K562 (cell line): ENCODE measurements at regions not wholly inside any gene's neighbourhood (a gene's known extent, or its start where the extent isn't known, plus 50 kb on each side); places are given as distances from the start of the nearest gene placed in this dataset.

Experiments used
- ATAC-seq: fragments of 200-7000 bp; cut with Tn5 transposase; 3 replicates; pipeline ENCODE4 v1.9.1; 2020; ENCODE audit warnings: moderate library complexity
- BruUV-seq: library from RNA; stranded (reverse); fragments of 400-500 nt; replicated peaks from 2 replicates; lab custom pipeline; 2021; lab: Mats Ljungman, UMichigan
- CTCF ChIA-PET: fragments of 300-600 bp; formaldehyde crosslinking; extraction: SDS; loops from one replicate; lab custom pipeline; 2021; ENCODE audit warnings: low intra/inter-chr PET ratio; lab: Yijun Ruan, JAX
- POLR2A ChIA-PET: fragments of 300-600, 350-650 bp; sonication (Branson Sonifier 250); formaldehyde crosslinking; extraction: SDS; loops from one replicate; lab custom pipeline; 2021; ENCODE audit warnings: antibody characterized with exemption, inconsistent platforms; lab: Yijun Ruan, JAX
- DNase-seq, 4 experiments: peaks; one replicate each; pipeline versions ENCODE4 v3.0.0 to v3.0.0-alpha.2; 2011 to 2018; ENCODE audit warnings: low spot score in 3 of 4, mixed read lengths in 3 of 4; ENCODE audit errors: extremely low read depth in 1 of 4
- FAIRE-seq: peaks from 2 replicates; lab custom pipeline; 2011; peaks lifted over from hg19 to GRCh38; lab: Jason Lieb, UNC
- H2AFZ ChIP-seq: 2 replicates; pipeline ENCODE4 v1.6.0; 2011; ENCODE audit warnings: low read depth, low read length, control low read depth, inconsistent platforms
- H3K27ac ChIP-seq: fragments of 200-600 bp; 3 replicates; pipeline ENCODE4 v1.8.0; 2011; ENCODE audit warnings: low read depth, mild to moderate bottlenecking, control low read depth, inconsistent platforms, low read length, moderate library complexity, mixed read lengths; ENCODE audit errors: extremely low read depth
- H3K27me3 ChIP-seq, 2 experiments: fragments of 300-600 bp in 1 of 2; 2 replicates in 1 of 2; 3 replicates in 1 of 2; pipeline versions ENCODE4 v1.6.0 to v1.8.0; 2011; ENCODE audit warnings: inconsistent platforms in 2 of 2, low read length in 2 of 2, mild to moderate bottlenecking in 1 of 2, mixed read lengths in 1 of 2, moderate library complexity in 1 of 2; ENCODE audit not compliant: control insufficient read depth in 2 of 2, insufficient read depth in 2 of 2
- H3K36me3 ChIP-seq: fragments of 300-600 bp; 3 replicates; pipeline ENCODE4 v1.8.0; 2011; ENCODE audit warnings: mild to moderate bottlenecking, low read length, inconsistent platforms; ENCODE audit not compliant: control insufficient read depth, insufficient read depth
- H3K4me1 ChIP-seq, 2 experiments: fragments of 200-600 bp in 1 of 2; replicated peaks in 1 of 2; 2 replicates in 1 of 2; 3 replicates in 1 of 2; pipeline versions ENCODE4 v1.5.1 to v1.8.0; 2011; ENCODE audit warnings: inconsistent platforms in 2 of 2, low read length in 2 of 2, mild to moderate bottlenecking in 1 of 2, mixed read lengths in 1 of 2, moderate library complexity in 1 of 2; ENCODE audit not compliant: control insufficient read depth in 2 of 2, insufficient read depth in 2 of 2
- H3K4me2 ChIP-seq: 2 replicates; pipeline ENCODE4 v1.6.1; 2011; ENCODE audit warnings: low read length, control low read depth, inconsistent platforms, mixed read lengths; ENCODE audit not compliant: insufficient read depth
- H3K4me3 ChIP-seq: fragments of 200-600 bp; sonication (generic), shearing (Covaris generic); 2 replicates; pipeline ENCODE4 v1.5.1; 2016; ENCODE audit warnings: control low read depth, inconsistent platforms
- H3K79me2 ChIP-seq: fragments of 200-600 bp; 3 replicates; pipeline ENCODE4 v1.8.0; 2011; ENCODE audit warnings: low read length, inconsistent platforms; ENCODE audit not compliant: control insufficient read depth, insufficient read depth
- H3K9ac ChIP-seq, 2 experiments: 2 replicates each; pipeline versions ENCODE4 v1.6.0 to v1.6.1; 2011; ENCODE audit warnings: low read depth in 2 of 2, low read length in 2 of 2, control low read depth in 1 of 2, inconsistent platforms in 1 of 2, mild to moderate bottlenecking in 1 of 2, mixed read lengths in 1 of 2; ENCODE audit not compliant: insufficient read depth in 1 of 2
- H3K9me1 ChIP-seq: one replicate; pipeline ENCODE4 v1.6.0; 2011; ENCODE audit warnings: inconsistent platforms, mild to moderate bottlenecking, low read length, moderate library complexity; ENCODE audit not compliant: control insufficient read depth, insufficient read depth
- H3K9me3 ChIP-seq: replicated peaks from 2 replicates; pipeline ENCODE4 v1.5.1; 2011; ENCODE audit warnings: low read depth, low read length, inconsistent platforms; ENCODE audit not compliant: control insufficient read depth, insufficient read depth
- H4K20me1 ChIP-seq: replicated peaks from 2 replicates; pipeline ENCODE4 v1.6.1; 2011; ENCODE audit warnings: low read length, inconsistent platforms, mixed read lengths; ENCODE audit not compliant: control insufficient read depth, insufficient read depth
- CEBPG ChIP-seq, 3 experiments: fragments of 200-800 bp in 1 of 3; sonication (Bioruptor generic) in 1 of 3; sonication (generic) in 1 of 3; formaldehyde crosslinking in 1 of 3; IDR thresholded peaks in 2 of 3; conservative IDR thresholded peaks in 1 of 3; 2 replicates each; pipeline versions ENCODE4 v1.6.1 to v1.8.0; 2016 to 2022; ENCODE audit warnings: missing compliant biosample characterization in 2 of 3, missing genetic modification characterization in 2 of 3, mild to moderate bottlenecking in 1 of 3, missing genetic modification reagents in 1 of 3
- CREB1 ChIP-seq, 2 experiments: sonication (generic) in 1 of 2; formaldehyde crosslinking in 1 of 2; IDR thresholded peaks; 2 replicates each; pipeline versions ENCODE4 v1.6.1 to v1.8.0; 2012 to 2022; ENCODE audit warnings: inconsistent platforms in 1 of 2, mild to moderate bottlenecking in 1 of 2, missing genetic modification reagents in 1 of 2, moderate library complexity in 1 of 2
- DACH1 ChIP-seq: fragments of 450-650 bp; IDR thresholded peaks from 2 replicates; pipeline ENCODE4 v1.6.1; 2018; ENCODE audit not compliant: partially characterized antibody
- FIP1L1 ChIP-seq: fragments of 200-400 bp; formaldehyde crosslinking; IDR thresholded peaks from 2 replicates; pipeline ENCODE4 v1.6.1; 2018; ENCODE audit warnings: mild to moderate bottlenecking, low read depth, low read length; ENCODE audit not compliant: poor library complexity, severe bottlenecking
- HCFC1 ChIP-seq: IDR thresholded peaks from 2 replicates; pipeline ENCODE4 v1.6.1; 2012; ENCODE audit warnings: low read depth, low read length, improper control_type of control experiment
- HMGN3 ChIP-seq: IDR thresholded peaks from 2 replicates; pipeline ENCODE4 v1.6.1; 2011; ENCODE audit warnings: borderline replicate concordance, low read depth, mild to moderate bottlenecking, mixed read lengths, low read length; ENCODE audit not compliant: insufficient read length; ENCODE audit errors: extremely low read depth
- IFI16 ChIP-seq: fragments of 250-450 bp; sonication (Bioruptor Pico); IDR thresholded peaks from 2 replicates; pipeline ENCODE4 v2.1.2; 2022; ENCODE audit warnings: mild to moderate bottlenecking, inconsistent platforms
- NFIC ChIP-seq: fragments of 450-650 bp; IDR thresholded peaks from 2 replicates; pipeline ENCODE4 v1.6.1; 2017; ENCODE audit warnings: mild to moderate bottlenecking, inconsistent platforms
- NFYB ChIP-seq: IDR thresholded peaks from 2 replicates; pipeline ENCODE4 v1.6.1; 2011; ENCODE audit warnings: mild to moderate bottlenecking, moderate library complexity; ENCODE audit not compliant: insufficient read length; ENCODE audit errors: extremely low read depth
- RHOXF2B ChIP-seq: fragments of 250-450 bp; sonication (Bioruptor Pico); conservative IDR thresholded peaks from 2 replicates; pipeline ENCODE4 v1.5.1; 2021
- THAP12 ChIP-seq: fragments of 250-450 bp; sonication (Bioruptor Pico); IDR thresholded peaks from 2 replicates; pipeline ENCODE4 v1.9.0; 2021; ENCODE audit warnings: mild to moderate bottlenecking, inconsistent platforms
- TSC22D4 ChIP-seq: fragments of 450-650 bp; IDR thresholded peaks from 2 replicates; pipeline ENCODE4 v1.6.1; 2016; ENCODE audit warnings: missing genetic modification characterization, missing biosample characterization, control low read depth
- ZNF197 ChIP-seq: fragments of 200-800 bp; sonication (Bioruptor generic); IDR thresholded peaks from 2 replicates; pipeline ENCODE4 v1.6.1; 2016; ENCODE audit warnings: low read depth, missing genetic modification characterization, missing compliant biosample characterization
- ZNF263 ChIP-seq: sonication (generic); formaldehyde crosslinking; IDR thresholded peaks from 2 replicates; pipeline ENCODE4 v1.8.0; 2022; ENCODE audit warnings: mild to moderate bottlenecking, missing genetic modification reagents, borderline replicate concordance
- WGBS: fragments of 100-300 bp; shearing (Covaris generic); methylation state at CpG from one replicate; pipeline ENCODE4 v1.1.6; 2016; ENCODE audit warnings: low coverage, mixed read lengths; ENCODE audit not compliant: insufficient coverage; ENCODE audit errors: missing lambda C conversion rate; 5-methylcytosine and 5-hydroxymethylcytosine counted together
- in situ Hi-C: fragments of 300-500 bp; cut with MboI; formaldehyde crosslinking; loops from 4 replicates; pipeline ENCODE4 v1.15.0; 2018; ENCODE audit warnings: inconsistent platforms, mixed read lengths
- intact Hi-C: fragments of 100-400 bp; cut with micrococcal nuclease; formaldehyde crosslinking; loops from 2 replicates; pipeline ENCODE4 v1.14.2; 2022

DNA sequence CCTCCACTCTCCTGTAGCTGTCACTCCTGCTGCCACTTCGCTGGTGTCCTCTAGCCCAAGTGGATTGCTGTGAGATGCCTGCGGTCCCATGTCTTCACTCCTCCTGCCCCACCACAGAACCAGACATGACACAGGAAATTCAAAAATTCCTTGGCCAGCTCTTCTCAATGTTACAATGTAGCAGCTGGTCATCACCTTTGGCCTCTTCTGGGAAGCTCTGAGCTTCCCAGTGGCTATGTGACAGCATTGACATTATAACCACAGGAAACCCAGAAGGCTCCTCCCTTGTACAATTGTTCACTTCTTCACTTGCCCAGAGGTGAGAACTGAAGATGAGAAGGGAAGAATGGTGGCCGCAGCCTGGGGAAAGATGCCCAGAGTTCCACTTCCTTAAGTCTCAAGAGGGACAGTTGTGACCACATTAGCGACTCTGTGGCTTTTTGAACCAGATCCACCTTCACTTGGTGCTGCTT is 76.1 kb upstream of the NAA20 start:
- intact Hi-C loops (no loop called here), in situ Hi-C loops (no loop called here)
- Histone ChIP-seq H4K20me1 (no peaks in the 10 kb centered on the region), H3K79me2 (no peaks in the 10 kb centered on the region), H2AFZ (no peak overlapping the region), H3K27me3 (peaks cover 2 to 9% of the 10 kb centered on the region in 2 experiments; a peak in 1 of 5 replicates), H3K36me3 (no peaks in the 10 kb centered on the region), H3K9ac (no peak overlapping the region), H3K9me3 (no peaks in the 10 kb centered on the region), H3K4me3 (no peak overlapping the region), H3K9me1 (no peaks in the 10 kb centered on the region), H3K27ac (no peak overlapping the region), H3K4me2 (no peak overlapping the region), H3K4me1 (no peaks in the 10 kb centered on the region)
- no peak for ATAC-seq
- ChIA-PET CTCF (no interaction called here), POLR2A (no interaction called here)
- BruUV-seq = no TSS peak
- WGBS = 0% methylated on average over 4 of the region's 4 CpGs
- no peak for FAIRE-seq
- TF ChIP-seq IFI16 (CRISPR knock-in tag) = no peak
- DNase-seq = no peak

GRCh38 chr20:19942611-19943010 is 74.6 kb upstream of the NAA20 start:
- Histone ChIP-seq H3K79me2 (no peaks in the 10 kb centered on the region), H3K4me1 (0 out of 5 replicates have a peak, but pooled peaks cover 0 to 2% of the 10 kb centered on the region in 2 experiments), H3K9me1 (no peaks in the 10 kb centered on the region), H3K4me3 (no peak overlapping the region), H3K9me3 (no peaks in the 10 kb centered on the region), H2AFZ (no peak overlapping the region), H4K20me1 (no peaks in the 10 kb centered on the region), H3K27me3 (peaks cover 0 to 8% of the 10 kb centered on the region in 2 experiments; a peak in 1 of 5 replicates), H3K36me3 (no peaks in the 10 kb centered on the region), H3K4me2 (no peak overlapping the region), H3K9ac (no peak overlapping the region), H3K27ac (no peak overlapping the region)
- no peak for FAIRE-seq
- ChIA-PET POLR2A (interaction anchor here (0.6 kb wide), 1 partner anchor 14 kb away, joined by 4 read pairs; no protein-coding TSS in a partner anchor), CTCF (no interaction called here)
- in situ Hi-C loops (no loop called here), intact Hi-C loops (no loop called here)
- 0% methylated on average over 1 of the region's 1 CpG for WGBS
- BruUV-seq = no TSS peak
- ATAC-seq = no peak
- DNase-seq = no peak
- TF ChIP-seq RHOXF2B = no peak
- no peak for TF ChIP-seq THAP12 (CRISPR knock-in tag)
- TF ChIP-seq FIP1L1 = no peak
- no peak for TF ChIP-seq ZNF197 (CRISPR knock-in tag)
- TF ChIP-seq HMGN3 = no peak
- no peak for TF ChIP-seq HCFC1
- TF ChIP-seq CEBPG (CRISPR knock-in tag; IDR thresholded peaks at IDR 0.05) = no peak
- TF ChIP-seq CEBPG (tag; conservative IDR thresholded peaks at IDR 0.05 in 1 of 2, IDR thresholded peaks at IDR 0.05 in 1 of 2) = no peak
- TF ChIP-seq TSC22D4 (tag) = no peak
- TF ChIP-seq NFYB = no peak
- no peak for TF ChIP-seq NFIC
- no peak for TF ChIP-seq ZNF263 (CRISPR knock-in tag)
- TF ChIP-seq DACH1 = no peak
- no peak for TF ChIP-seq CREB1 (IDR thresholded peaks at IDR 0.05)
- no peak for TF ChIP-seq CREB1 (CRISPR knock-in tag; IDR thresholded peaks at IDR 0.05)
